ENCODE measurements at regions not wholly inside any gene's neighbourhood (a gene's known extent, or its start where the extent isn't known, plus 50 kb on each side); places are given as distances from the start of the nearest gene placed in this dataset.

DNA sequence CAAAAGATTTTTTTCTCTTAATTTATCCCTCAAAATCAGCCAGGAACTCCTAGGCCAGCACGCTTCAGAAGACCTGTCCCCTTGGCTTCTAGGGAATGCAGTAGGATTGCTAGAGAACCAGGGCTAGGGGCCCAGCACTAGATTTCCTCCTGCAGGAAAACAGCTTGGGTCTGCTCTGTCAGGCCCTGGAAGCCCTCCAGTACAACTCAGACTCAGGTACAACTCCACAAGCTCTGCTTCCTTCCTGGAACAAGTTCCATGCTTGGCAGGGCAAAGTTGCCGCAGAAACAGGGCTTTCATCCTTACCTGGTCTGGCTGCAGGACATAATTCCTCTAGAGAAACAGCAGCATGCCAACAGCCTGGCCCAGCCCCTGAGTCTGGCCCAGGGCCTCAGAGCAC, 96.1 kb upstream of the CTNNB1 start:
- TF ChIP-seq EP300 (IDR thresholded peaks at IDR 0.05): no peak
- TF ChIP-seq CTCF (IDR thresholded peaks at IDR 0.05): no peak
